ENCODE measurements at regions not wholly inside any gene's neighbourhood (a gene's known extent, or its start where the extent isn't known, plus 50 kb on each side); places are given as distances from the start of the nearest gene placed in this dataset.

DNA sequence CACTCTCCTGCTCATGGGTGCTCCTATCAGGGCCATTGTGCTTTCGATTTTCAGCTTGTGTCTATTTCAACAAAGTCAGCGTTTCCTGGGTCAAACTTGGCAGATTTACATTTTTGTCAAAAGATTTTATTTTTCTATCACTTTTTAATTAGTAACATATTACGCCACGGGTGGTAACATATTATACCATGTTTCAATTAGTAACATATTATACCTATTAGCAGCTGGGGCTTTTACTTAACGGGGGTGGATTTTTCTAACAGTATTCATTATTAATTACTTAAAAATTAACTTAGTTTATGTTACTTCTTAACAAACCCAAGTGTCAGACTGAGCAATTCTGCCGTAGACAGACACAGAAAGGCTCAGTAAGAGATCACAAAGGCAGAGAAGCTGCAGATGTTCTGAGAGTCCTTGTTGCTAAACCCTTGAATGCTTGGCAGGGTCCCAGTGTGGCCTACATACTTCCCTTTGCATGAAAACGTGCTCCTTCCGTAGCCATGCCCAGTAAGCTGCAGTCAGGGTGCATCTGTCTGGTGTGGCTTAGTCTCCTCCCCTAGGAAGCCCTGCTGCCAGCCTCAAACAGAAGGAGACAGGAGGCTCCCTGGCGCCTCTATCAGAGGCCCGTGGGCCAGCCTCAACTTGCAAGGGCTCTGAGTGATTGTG is 263.1 kb upstream of the CXCL12 start:
- no peak for DNase-seq (ENCODE audit: low spot score in 2 of 2)
- Histone ChIP-seq H3K9me3 (no peaks in the 10 kb centered on the region), H3K36me3 (no peaks in the 10 kb centered on the region), H3K27me3 (no peaks in the 10 kb centered on the region), H3K27ac (no peak overlapping the region), H3K4me3 (no peak overlapping the region), H3K4me1 (peaks cover 3% of the 10 kb centered on the region)
- TF ChIP-seq, protein P1, sequence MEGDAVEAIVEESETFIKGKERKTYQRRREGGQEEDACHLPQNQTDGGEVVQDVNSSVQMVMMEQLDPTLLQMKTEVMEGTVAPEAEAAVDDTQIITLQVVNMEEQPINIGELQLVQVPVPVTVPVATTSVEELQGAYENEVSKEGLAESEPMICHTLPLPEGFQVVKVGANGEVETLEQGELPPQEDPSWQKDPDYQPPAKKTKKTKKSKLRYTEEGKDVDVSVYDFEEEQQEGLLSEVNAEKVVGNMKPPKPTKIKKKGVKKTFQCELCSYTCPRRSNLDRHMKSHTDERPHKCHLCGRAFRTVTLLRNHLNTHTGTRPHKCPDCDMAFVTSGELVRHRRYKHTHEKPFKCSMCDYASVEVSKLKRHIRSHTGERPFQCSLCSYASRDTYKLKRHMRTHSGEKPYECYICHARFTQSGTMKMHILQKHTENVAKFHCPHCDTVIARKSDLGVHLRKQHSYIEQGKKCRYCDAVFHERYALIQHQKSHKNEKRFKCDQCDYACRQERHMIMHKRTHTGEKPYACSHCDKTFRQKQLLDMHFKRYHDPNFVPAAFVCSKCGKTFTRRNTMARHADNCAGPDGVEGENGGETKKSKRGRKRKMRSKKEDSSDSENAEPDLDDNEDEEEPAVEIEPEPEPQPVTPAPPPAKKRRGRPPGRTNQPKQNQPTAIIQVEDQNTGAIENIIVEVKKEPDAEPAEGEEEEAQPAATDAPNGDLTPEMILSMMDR (IDR thresholded peaks at IDR 0.05): no peak
- TF ChIP-seq POLR2A (IDR thresholded peaks at IDR 0.05): no peak
- TF ChIP-seq POLR2AphosphoS5 (IDR thresholded peaks at IDR 0.05): no peak
- TF ChIP-seq EP300 (IDR thresholded peaks at IDR 0.05): no peak
- 51% methylated on average over 10 of the region's 10 CpGs for WGBS

DNA sequence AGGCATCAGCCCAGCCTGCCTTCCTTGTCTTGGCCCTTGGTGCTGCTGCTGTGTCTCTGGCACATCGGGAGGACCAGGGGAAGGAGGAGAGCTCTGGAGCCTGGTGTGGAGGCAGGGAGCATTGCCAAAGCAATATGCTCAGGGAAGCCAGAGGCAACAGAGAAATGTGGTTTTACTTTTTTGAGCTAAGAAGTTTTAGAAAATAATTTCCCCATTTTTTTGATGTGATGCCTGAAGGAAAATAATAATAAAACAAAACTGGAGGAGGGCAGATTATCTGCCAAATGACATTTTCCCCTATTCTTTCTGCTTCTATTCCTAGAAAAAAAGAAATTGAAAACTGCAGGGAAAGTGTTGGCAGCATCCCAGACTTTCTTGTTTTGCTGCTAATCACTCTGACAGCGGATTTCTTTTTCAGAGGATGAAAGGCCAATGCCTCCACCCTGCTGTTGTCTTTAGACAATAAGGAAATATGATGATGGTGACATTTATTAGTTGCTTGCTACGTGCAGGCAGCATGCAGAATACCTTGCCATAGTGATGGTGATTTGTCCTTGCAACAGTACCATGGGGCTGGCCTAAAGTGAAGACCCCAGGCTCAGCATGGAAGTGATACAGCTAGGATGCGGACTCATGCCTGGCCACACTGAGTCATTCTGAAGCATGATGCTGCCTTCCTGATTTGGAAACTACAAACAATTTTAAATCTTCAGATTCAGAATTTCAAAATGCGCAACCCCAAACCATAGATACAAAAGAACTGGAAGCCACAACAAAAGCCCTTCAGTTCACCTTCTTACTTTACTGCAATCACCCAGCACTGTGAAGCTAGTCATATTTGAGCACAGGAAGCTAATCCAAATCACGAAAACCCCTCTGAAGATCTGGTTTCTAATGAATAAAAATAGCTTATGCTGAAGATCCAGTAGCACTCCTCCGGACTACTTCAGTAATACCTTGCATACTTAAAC is 260.2 kb upstream of the TMEM72 start:
- no peak for DNase-seq (ENCODE audit: low spot score in 2 of 2)
- no peak for TF ChIP-seq EP300 (IDR thresholded peaks at IDR 0.05)
- TF ChIP-seq, protein P1 (IDR thresholded peaks at IDR 0.05): no peak
- no peak for TF ChIP-seq POLR2A (IDR thresholded peaks at IDR 0.05)
- TF ChIP-seq POLR2AphosphoS5 (IDR thresholded peaks at IDR 0.05): no peak
- WGBS: 35% methylated on average over 7 of the region's 7 CpGs
- no peak overlapping the region for H3K4me3 ChIP-seq
- no peaks in the 10 kb centered on the region for H3K9me3 ChIP-seq
- H3K27me3 ChIP-seq: no peaks in the 10 kb centered on the region
- H3K4me1 ChIP-seq: peaks cover 3% of the 10 kb centered on the region
- no peaks in the 10 kb centered on the region for H3K36me3 ChIP-seq
- no peak overlapping the region for H3K27ac ChIP-seq

DNA sequence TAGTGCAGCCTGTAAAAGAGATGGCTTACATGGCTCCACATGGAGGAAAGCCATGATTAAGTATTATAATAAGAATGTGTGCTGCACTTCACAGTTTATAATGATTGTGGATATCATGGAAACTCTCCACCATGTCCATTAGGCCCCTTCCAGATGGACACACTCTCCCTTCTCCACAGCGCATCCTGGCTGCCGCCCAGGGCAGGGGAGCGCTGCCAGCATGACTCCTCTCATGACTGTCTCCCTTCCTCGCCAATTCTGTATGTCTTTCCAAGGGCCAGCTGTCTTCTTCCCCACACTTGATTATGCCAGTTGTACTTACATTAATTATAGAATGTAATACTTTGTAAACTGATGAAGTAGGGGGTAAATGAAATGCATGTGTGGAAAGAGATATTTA is 259.3 kb upstream of the TMEM72 start:
- Histone ChIP-seq H3K9me3 (no peaks in the 10 kb centered on the region), H3K27ac (no peak overlapping the region), H3K4me1 (peaks cover 3% of the 10 kb centered on the region), H3K36me3 (no peaks in the 10 kb centered on the region), H3K4me3 (no peak overlapping the region), H3K27me3 (no peaks in the 10 kb centered on the region)
- no peak for TF ChIP-seq POLR2AphosphoS5 (IDR thresholded peaks at IDR 0.05)
- TF ChIP-seq, protein P1 (IDR thresholded peaks at IDR 0.05): no peak
- TF ChIP-seq EP300 (IDR thresholded peaks at IDR 0.05): no peak
- TF ChIP-seq POLR2A (IDR thresholded peaks at IDR 0.05): no peak
- WGBS: 79% methylated on average over 4 of the region's 4 CpGs
- DNase-seq (ENCODE audit: low spot score in 2 of 2): no peak

DNA sequence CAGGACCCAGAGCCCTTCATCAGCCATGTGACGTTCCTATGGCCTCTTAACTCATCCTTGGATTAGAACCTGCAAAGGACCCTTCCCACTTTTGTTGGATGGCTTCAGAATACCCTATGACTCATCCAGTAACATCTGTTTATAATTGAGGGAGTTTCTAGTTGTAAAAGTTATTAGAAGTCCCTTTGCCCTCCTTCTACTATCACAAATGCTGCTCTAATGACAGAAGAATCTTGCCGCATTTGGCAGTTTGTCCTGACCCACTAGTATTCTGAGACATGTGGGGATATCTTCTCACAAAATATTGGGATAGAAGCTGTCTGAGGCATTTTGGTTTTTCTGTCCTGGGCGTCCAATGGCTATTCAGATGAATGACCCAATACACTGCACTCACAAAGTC is 251.8 kb upstream of the TMEM72 start:
- no peaks in the 10 kb centered on the region for H3K27me3 ChIP-seq
- H3K9me3 ChIP-seq: no peaks in the 10 kb centered on the region
- no peak overlapping the region for H3K4me3 ChIP-seq
- TF ChIP-seq, protein P1 (IDR thresholded peaks at IDR 0.05): no peak
- no peak for TF ChIP-seq POLR2AphosphoS5 (IDR thresholded peaks at IDR 0.05)
- no peak for TF ChIP-seq POLR2A (IDR thresholded peaks at IDR 0.05)
- TF ChIP-seq EP300 (IDR thresholded peaks at IDR 0.05): no peak
- no peak for DNase-seq (ENCODE audit: low spot score in 2 of 2)
- no peak overlapping the region for H3K27ac ChIP-seq
- H3K36me3 ChIP-seq: no peaks in the 10 kb centered on the region
- no peaks in the 10 kb centered on the region for H3K4me1 ChIP-seq
- WGBS: 68% methylated on average over 3 of the region's 3 CpGs

DNA sequence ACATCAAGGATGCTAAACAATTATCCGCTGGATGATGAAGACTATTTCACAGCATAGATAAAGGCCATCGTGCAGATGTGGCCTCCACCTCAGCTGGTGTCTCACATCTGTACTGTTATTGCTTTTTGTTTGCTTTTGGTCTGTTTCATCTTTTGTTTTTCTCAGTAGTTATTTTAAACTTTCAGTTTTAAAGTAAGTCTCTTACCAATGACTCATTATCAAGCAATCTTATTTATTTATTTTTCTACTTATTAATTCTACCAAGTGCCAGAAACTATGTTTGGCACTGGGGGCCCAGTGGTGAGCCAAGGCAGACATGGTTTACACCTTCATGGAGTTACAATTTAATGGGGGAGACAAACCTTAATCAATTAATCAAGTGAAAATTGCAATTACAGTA is 250.9 kb upstream of the TMEM72 start:
- TF ChIP-seq POLR2A (IDR thresholded peaks at IDR 0.05) (no peak), EP300 (IDR thresholded peaks at IDR 0.05) (no peak), POLR2AphosphoS5 (IDR thresholded peaks at IDR 0.05) (no peak)
- TF ChIP-seq, protein P1 (IDR thresholded peaks at IDR 0.05): no peak
- no peaks in the 10 kb centered on the region for H3K36me3 ChIP-seq
- H3K27ac ChIP-seq: no peak overlapping the region
- H3K9me3 ChIP-seq: no peaks in the 10 kb centered on the region
- H3K4me3 ChIP-seq: no peak overlapping the region
- H3K27me3 ChIP-seq: no peaks in the 10 kb centered on the region
- DNase-seq (ENCODE audit: low spot score in 2 of 2): no peak
- no peaks in the 10 kb centered on the region for H3K4me1 ChIP-seq
- 78% methylated on average over 2 of the region's 2 CpGs for WGBS
